Activated CD4-positive, alpha-beta T cell treated with anti-CD3 and anti-CD28 coated beads, Interleukin-2, amount 10 ng/mL, durations not matched to agents 24 days and 14 days (primary cell): ENCODE measurements at regions not wholly inside any gene's neighbourhood (a gene's known extent, or its start where the extent isn't known, plus 50 kb on each side); places are given as distances from the start of the nearest gene placed in this dataset.

ENCODE experiments used
- DNase-seq: peaks from one replicate; pipeline ENCODE4 v3.0.0; 2022
- H3K27ac Mint-ChIP-seq: one replicate; pipeline ENCODE4 v1.8.0; 2022; ENCODE audit warnings: mild to moderate bottlenecking, mixed read lengths
- H3K27me3 Mint-ChIP-seq: one replicate; pipeline ENCODE4 v1.8.0; 2022; ENCODE audit warnings: mixed read lengths
- H3K36me3 Mint-ChIP-seq: one replicate; pipeline ENCODE4 v1.8.0; 2022; ENCODE audit warnings: low read depth, mild to moderate bottlenecking, mixed read lengths
- H3K4me1 Mint-ChIP-seq: one replicate; pipeline ENCODE4 v1.8.0; 2021; ENCODE audit warnings: mixed read lengths
- H3K4me3 Mint-ChIP-seq: one replicate; pipeline ENCODE4 v1.8.0; 2022; ENCODE audit warnings: mild to moderate bottlenecking, moderate library complexity, mixed read lengths
- H3K9me3 Mint-ChIP-seq: one replicate; pipeline ENCODE4 v1.8.0; 2021; ENCODE audit warnings: mixed read lengths
- intact Hi-C: fragments of 100-400 bp; cut with micrococcal nuclease; formaldehyde crosslinking; loops from one replicate; pipeline ENCODE4 v1.15.1; 2023

GRCh38 chr2:223225266-223225665 is 173.3 kb downstream of the KCNE4 start:
- Mint-ChIP-seq H3K27me3 (no peaks in the 10 kb centered on the region), H3K36me3 (no peaks in the 10 kb centered on the region), H3K4me1 (no peaks in the 10 kb centered on the region), H3K9me3 (no peaks in the 10 kb centered on the region), H3K27ac (no peak overlapping the region), H3K4me3 (no peak overlapping the region)
- no peak for DNase-seq
- intact Hi-C loops, result no loop called here

GRCh38 chr2:223226264-223226663 is 174.3 kb downstream of the KCNE4 start:
- Mint-ChIP-seq H3K4me1 (no peaks in the 10 kb centered on the region), H3K27ac (no peak overlapping the region), H3K4me3 (no peak overlapping the region), H3K9me3 (no peaks in the 10 kb centered on the region), H3K36me3 (no peaks in the 10 kb centered on the region), H3K27me3 (no peaks in the 10 kb centered on the region)
- intact Hi-C loops, result no loop called here
- DNase-seq, result no peak

- no peaks in the 10 kb centered on the region for H3K9me3 Mint-ChIP-seq
- H3K36me3 Mint-ChIP-seq, result no peaks in the 10 kb centered on the region
- DNase-seq, result no peak
- intact Hi-C loops, result no loop called here
- no peaks in the 10 kb centered on the region for H3K27me3 Mint-ChIP-seq
- H3K27ac Mint-ChIP-seq, result no peak overlapping the region
- H3K4me1 Mint-ChIP-seq, result no peaks in the 10 kb centered on the region
- H3K4me3 Mint-ChIP-seq, result no peak overlapping the region
These were observed 175.3 kb downstream of the KCNE4 start for GRCh38 chr2:223227338-223227737.

- intact Hi-C loops, result no loop called here
- Mint-ChIP-seq H3K4me1 (no peaks in the 10 kb centered on the region), H3K9me3 (no peaks in the 10 kb centered on the region), H3K27ac (no peak overlapping the region), H3K4me3 (no peak overlapping the region), H3K27me3 (no peaks in the 10 kb centered on the region), H3K36me3 (no peaks in the 10 kb centered on the region)
- no peak for DNase-seq
These were observed 176.9 kb downstream of the KCNE4 start for GRCh38 chr2:223228871-223229270.

- intact Hi-C loops, result no loop called here
- Mint-ChIP-seq H3K27ac (no peak overlapping the region), H3K4me3 (no peak overlapping the region), H3K4me1 (no peaks in the 10 kb centered on the region), H3K9me3 (no peaks in the 10 kb centered on the region), H3K36me3 (no peaks in the 10 kb centered on the region), H3K27me3 (no peaks in the 10 kb centered on the region)
- DNase-seq, result no peak
These were observed 178.4 kb downstream of the KCNE4 start for GRCh38 chr2:223230352-223230751.

- Mint-ChIP-seq H3K27me3 (no peaks in the 10 kb centered on the region), H3K9me3 (no peaks in the 10 kb centered on the region), H3K4me1 (no peaks in the 10 kb centered on the region), H3K36me3 (no peaks in the 10 kb centered on the region), H3K4me3 (no peak overlapping the region), H3K27ac (no peak overlapping the region)
- intact Hi-C loops, result no loop called here
- no peak for DNase-seq
These were observed 180.3 kb downstream of the KCNE4 start for GRCh38 chr2:223232285-223232684.

- intact Hi-C loops, result no loop called here
- Mint-ChIP-seq H3K27ac (no peak overlapping the region), H3K36me3 (no peaks in the 10 kb centered on the region), H3K4me1 (no peaks in the 10 kb centered on the region), H3K27me3 (no peaks in the 10 kb centered on the region), H3K4me3 (no peak overlapping the region), H3K9me3 (no peaks in the 10 kb centered on the region)
- no peak for DNase-seq
These were observed 180.9 kb downstream of the KCNE4 start for GRCh38 chr2:223232896-223233295.

- no peaks in the 10 kb centered on the region for H3K4me1 Mint-ChIP-seq
- no peak for DNase-seq
- H3K27ac Mint-ChIP-seq, result no peak overlapping the region
- intact Hi-C loops, result no loop called here
- H3K27me3 Mint-ChIP-seq, result no peaks in the 10 kb centered on the region
- no peaks in the 10 kb centered on the region for H3K36me3 Mint-ChIP-seq
- H3K9me3 Mint-ChIP-seq, result no peaks in the 10 kb centered on the region
- no peak overlapping the region for H3K4me3 Mint-ChIP-seq
These were observed 184.0 kb downstream of the KCNE4 start for GRCh38 chr2:223235986-223236385.

GRCh38 chr2:223238301-223238700 is 186.3 kb downstream of the KCNE4 start:
- intact Hi-C loops, result no loop called here

GRCh38 chr2:223243233-223243632 is 191.2 kb downstream of the KCNE4 start:
- Mint-ChIP-seq H3K4me1 (no peaks in the 10 kb centered on the region), H3K27me3 (no peaks in the 10 kb centered on the region), H3K4me3 (no peak overlapping the region), H3K36me3 (no peaks in the 10 kb centered on the region), H3K27ac (no peak overlapping the region), H3K9me3 (no peaks in the 10 kb centered on the region)
- no peak for DNase-seq
- intact Hi-C loops, result no loop called here

More at GRCh38 chr2:223238301-223238700, 186.3 kb downstream of the KCNE4 start:
- Mint-ChIP-seq H3K9me3 (no peaks in the 10 kb centered on the region), H3K4me3 (no peak overlapping the region), H3K27ac (no peak overlapping the region), H3K27me3 (no peaks in the 10 kb centered on the region), H3K4me1 (no peaks in the 10 kb centered on the region), H3K36me3 (no peaks in the 10 kb centered on the region)
- no peak for DNase-seq

- Mint-ChIP-seq H3K27ac (no peak overlapping the region), H3K36me3 (no peaks in the 10 kb centered on the region), H3K9me3 (no peaks in the 10 kb centered on the region), H3K4me1 (no peaks in the 10 kb centered on the region), H3K27me3 (no peaks in the 10 kb centered on the region), H3K4me3 (no peak overlapping the region)
- DNase-seq, result no peak
- intact Hi-C loops, result no loop called here
These were observed 195.1 kb downstream of the KCNE4 start for GRCh38 chr2:223247136-223247535.

- DNase-seq, result no peak
- Mint-ChIP-seq H3K36me3 (no peaks in the 10 kb centered on the region), H3K9me3 (no peaks in the 10 kb centered on the region), H3K4me3 (no peak overlapping the region), H3K27me3 (no peaks in the 10 kb centered on the region), H3K4me1 (no peaks in the 10 kb centered on the region), H3K27ac (no peak overlapping the region)
- intact Hi-C loops, result no loop called here
These were observed 199.8 kb downstream of the KCNE4 start for GRCh38 chr2:223251656-223252229.

GRCh38 chr2:223260681-223261080 is 208.7 kb downstream of the KCNE4 start:
- DNase-seq, result no peak
- Mint-ChIP-seq H3K27me3 (no peaks in the 10 kb centered on the region), H3K9me3 (no peaks in the 10 kb centered on the region), H3K27ac (no peak overlapping the region), H3K4me1 (no peaks in the 10 kb centered on the region), H3K36me3 (no peaks in the 10 kb centered on the region), H3K4me3 (no peak overlapping the region)
- intact Hi-C loops, result no loop called here

GRCh38 chr2:223262946-223263345 is 211.0 kb downstream of the KCNE4 start:
- Mint-ChIP-seq H3K27me3 (no peaks in the 10 kb centered on the region), H3K27ac (no peak overlapping the region), H3K4me1 (no peaks in the 10 kb centered on the region), H3K4me3 (no peak overlapping the region), H3K36me3 (no peaks in the 10 kb centered on the region), H3K9me3 (no peaks in the 10 kb centered on the region)
- intact Hi-C loops, result no loop called here
- DNase-seq, result no peak

- intact Hi-C loops, result no loop called here
- Mint-ChIP-seq H3K27ac (no peak overlapping the region), H3K9me3 (no peaks in the 10 kb centered on the region), H3K27me3 (no peaks in the 10 kb centered on the region), H3K4me3 (no peak overlapping the region), H3K36me3 (no peaks in the 10 kb centered on the region), H3K4me1 (no peaks in the 10 kb centered on the region)
- DNase-seq, result no peak
These were observed 212.7 kb downstream of the KCNE4 start for GRCh38 chr2:223264541-223265193.
